Karpas-422 (cell line): ENCODE measurements at regions not wholly inside any gene's neighbourhood (a gene's known extent, or its start where the extent isn't known, plus 50 kb on each side); places are given as distances from the start of the nearest gene placed in this dataset.

Source experiments
- DNase-seq: peaks from one replicate; pipeline ENCODE4 v3.0.0-alpha.2; 2015
- H2AFZ ChIP-seq: fragments of 200-600 bp; sonication (generic); 2 replicates; pipeline ENCODE4 v1.6.1; 2014; ENCODE audit warnings: antibody characterized with exemption, low read length, mixed read lengths
- H3K27ac ChIP-seq: fragments of 200-600 bp; sonication (generic); 2 replicates; pipeline ENCODE4 v1.5.1; 2014; ENCODE audit warnings: mild to moderate bottlenecking, low read length, moderate library complexity
- H3K27me3 ChIP-seq: fragments of 200-600 bp; sonication (generic); 2 replicates; pipeline ENCODE4 v1.6.1; 2014; ENCODE audit warnings: low read length, mixed read lengths
- H3K36me3 ChIP-seq: fragments of 200-600 bp; sonication (generic); 2 replicates; pipeline ENCODE4 v1.6.1; 2014; ENCODE audit warnings: low read length, mixed read lengths; ENCODE audit not compliant: insufficient read depth
- H3K4me1 ChIP-seq: fragments of 200-600 bp; sonication (generic); 2 replicates; pipeline ENCODE4 v1.6.1; 2014; ENCODE audit warnings: mild to moderate bottlenecking, low read length, mixed read lengths
- H3K4me2 ChIP-seq: fragments of 200-600 bp; sonication (generic); 2 replicates; pipeline ENCODE4 v1.6.1; 2014; ENCODE audit warnings: low read length, low read depth, mild to moderate bottlenecking; ENCODE audit not compliant: poor library complexity, severe bottlenecking
- H3K4me3 ChIP-seq: fragments of 200-600 bp; sonication (generic); 2 replicates; pipeline ENCODE4 v1.5.1; 2014; ENCODE audit warnings: mild to moderate bottlenecking, antibody characterized with exemption, low read length, mixed read lengths
- H3K79me2 ChIP-seq: fragments of 200-600 bp; sonication (generic); 2 replicates; pipeline ENCODE4 v1.6.1; 2014; ENCODE audit warnings: mild to moderate bottlenecking, low read length, mixed read lengths
- H3K9ac ChIP-seq: fragments of 200-600 bp; sonication (generic); 2 replicates; pipeline ENCODE4 v1.6.0; 2014; ENCODE audit warnings: low read length
- H3K9me2 ChIP-seq: fragments of 200-600 bp; sonication (generic), shearing (Covaris generic); replicated peaks from 2 replicates; pipeline ENCODE4 v1.6.0; 2014; ENCODE audit warnings: mild to moderate bottlenecking, low read length, moderate library complexity; ENCODE audit not compliant: insufficient read depth
- H3K9me3 ChIP-seq: fragments of 300-700, 200-600 bp; sonication (generic); 2 replicates; pipeline ENCODE4 v1.6.1; 2014; ENCODE audit warnings: low read length, mixed read lengths
- H4K20me1 ChIP-seq: fragments of 200-600 bp; sonication (generic); 2 replicates; pipeline ENCODE4 v1.6.1; 2014; ENCODE audit warnings: mild to moderate bottlenecking, antibody characterized with exemption, low read length, low read depth; ENCODE audit not compliant: insufficient read depth

DNA sequence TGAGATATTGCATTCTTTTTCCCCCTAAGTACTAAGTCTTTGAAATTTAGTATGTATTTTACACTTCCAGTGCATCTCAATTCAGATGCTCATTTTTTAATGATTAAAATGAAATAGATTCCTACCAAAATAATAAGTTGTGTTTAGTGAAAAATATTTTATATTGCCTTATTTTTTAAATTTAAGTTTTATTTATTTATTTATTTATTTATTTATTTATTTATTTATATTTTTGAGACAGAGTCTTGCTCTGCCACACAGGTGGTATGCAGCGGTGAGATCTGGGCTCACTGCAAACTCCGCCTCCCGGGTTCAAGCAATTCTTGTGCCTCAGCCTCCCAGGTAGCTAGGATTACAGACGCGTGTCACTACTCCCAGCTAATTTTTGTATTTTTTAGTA is 95.5 kb downstream of the RPS24 start:
- H3K27me3 ChIP-seq = no peaks in the 10 kb centered on the region; the same call in 1 of the 2 replicates
- H3K9me2 ChIP-seq = no peaks in the 10 kb centered on the region; the same call in 1 of the 2 replicates
- H3K79me2 ChIP-seq = no peaks in the 10 kb centered on the region
- no peak overlapping the region for H2AFZ ChIP-seq
- H3K27ac ChIP-seq = no peak overlapping the region
- H3K9me3 ChIP-seq = no peaks in the 10 kb centered on the region
- no peaks in the 10 kb centered on the region for H4K20me1 ChIP-seq
- no peaks in the 10 kb centered on the region for H3K36me3 ChIP-seq
- no peak overlapping the region for H3K9ac ChIP-seq
- H3K4me3 ChIP-seq = no peak overlapping the region
- H3K4me2 ChIP-seq = no peak overlapping the region
- H3K4me1 ChIP-seq = no peaks in the 10 kb centered on the region
- DNase-seq = no peak

DNA sequence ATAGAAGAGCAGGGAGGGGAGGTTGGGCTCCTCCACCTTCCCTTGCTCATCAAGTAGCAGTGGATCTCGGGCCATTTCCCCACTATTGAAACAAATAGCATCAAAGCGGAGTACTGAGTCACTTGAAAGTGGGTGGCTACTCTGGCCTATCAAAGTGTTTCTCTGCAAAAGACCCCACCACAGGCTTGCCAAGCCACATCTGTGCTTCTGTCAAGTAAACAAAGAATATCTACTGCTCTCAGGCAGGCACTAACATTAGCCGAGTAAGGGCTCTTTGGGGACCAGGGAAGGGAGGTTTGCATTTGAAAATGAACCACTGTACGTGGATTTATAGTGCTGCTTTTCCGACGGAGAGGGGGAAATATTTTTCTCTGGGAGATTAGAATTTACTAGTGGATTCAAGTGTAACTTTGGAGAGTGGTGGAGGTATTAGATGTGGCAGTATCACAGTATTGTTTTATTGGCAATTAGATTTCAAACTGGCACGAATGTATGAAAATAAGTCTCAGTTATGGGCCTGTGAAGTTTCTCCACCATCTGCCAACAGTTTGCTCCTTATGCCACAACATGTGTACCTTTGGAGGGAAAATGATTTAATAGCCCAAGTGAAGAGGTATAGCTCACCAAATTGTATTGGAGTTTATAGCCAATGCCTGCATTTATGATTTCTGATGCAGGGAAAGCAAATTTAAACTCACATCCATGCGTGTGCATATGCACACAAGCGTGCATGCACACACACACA is 97.5 kb downstream of the RPS24 start:
- DNase-seq = no peak
- Histone ChIP-seq H3K27ac (no peak overlapping the region), H3K36me3 (no peaks in the 10 kb centered on the region), H3K9me3 (no peaks in the 10 kb centered on the region), H3K79me2 (no peaks in the 10 kb centered on the region), H3K4me2 (no peak overlapping the region), H2AFZ (no peak overlapping the region), H3K4me3 (no peak overlapping the region), H3K4me1 (no peaks in the 10 kb centered on the region), H3K9ac (no peak overlapping the region), H4K20me1 (no peaks in the 10 kb centered on the region), H3K27me3 (no peaks in the 10 kb centered on the region), H3K9me2 (no peaks in the 10 kb centered on the region)

- Histone ChIP-seq H3K27ac (no peak overlapping the region), H3K4me2 (no peak overlapping the region), H3K27me3 (no peaks in the 10 kb centered on the region), H2AFZ (no peak overlapping the region), H3K9me2 (no peaks in the 10 kb centered on the region), H3K36me3 (no peaks in the 10 kb centered on the region), H3K9me3 (no peaks in the 10 kb centered on the region), H3K9ac (no peak overlapping the region), H4K20me1 (no peaks in the 10 kb centered on the region), H3K79me2 (no peaks in the 10 kb centered on the region), H3K4me3 (no peak overlapping the region), H3K4me1 (no peaks in the 10 kb centered on the region)
- no peak for DNase-seq
These were observed 101.2 kb downstream of the RPS24 start for GRCh38 chr10:78134773-78135306.

- DNase-seq = no peak
- no peak overlapping the region for H3K27ac ChIP-seq
- no peaks in the 10 kb centered on the region for H3K27me3 ChIP-seq
- H3K79me2 ChIP-seq = no peaks in the 10 kb centered on the region
- no peaks in the 10 kb centered on the region for H4K20me1 ChIP-seq
- H3K4me2 ChIP-seq = no peak overlapping the region
- no peaks in the 10 kb centered on the region for H3K4me1 ChIP-seq
- H3K9me3 ChIP-seq = no peaks in the 10 kb centered on the region
- H3K9me2 ChIP-seq = no peaks in the 10 kb centered on the region
- no peak overlapping the region for H3K4me3 ChIP-seq
- no peak overlapping the region for H2AFZ ChIP-seq
- H3K36me3 ChIP-seq = no peaks in the 10 kb centered on the region
- H3K9ac ChIP-seq = no peak overlapping the region
These were observed 103.5 kb downstream of the RPS24 start for GRCh38 chr10:78137147-78137546.

- no peak overlapping the region for H2AFZ ChIP-seq
- DNase-seq = no peak
- no peaks in the 10 kb centered on the region for H3K9me3 ChIP-seq
- H3K9me2 ChIP-seq = no peaks in the 10 kb centered on the region
- H3K4me3 ChIP-seq = no peak overlapping the region
- H3K9ac ChIP-seq = no peak overlapping the region
- no peaks in the 10 kb centered on the region for H4K20me1 ChIP-seq
- no peaks in the 10 kb centered on the region for H3K27me3 ChIP-seq
- no peaks in the 10 kb centered on the region for H3K4me1 ChIP-seq
- H3K79me2 ChIP-seq = no peaks in the 10 kb centered on the region
- no peaks in the 10 kb centered on the region for H3K36me3 ChIP-seq
- H3K4me2 ChIP-seq = no peak overlapping the region
- no peak overlapping the region for H3K27ac ChIP-seq
These were observed 105.7 kb downstream of the RPS24 start for GRCh38 chr10:78139341-78139740.

DNA sequence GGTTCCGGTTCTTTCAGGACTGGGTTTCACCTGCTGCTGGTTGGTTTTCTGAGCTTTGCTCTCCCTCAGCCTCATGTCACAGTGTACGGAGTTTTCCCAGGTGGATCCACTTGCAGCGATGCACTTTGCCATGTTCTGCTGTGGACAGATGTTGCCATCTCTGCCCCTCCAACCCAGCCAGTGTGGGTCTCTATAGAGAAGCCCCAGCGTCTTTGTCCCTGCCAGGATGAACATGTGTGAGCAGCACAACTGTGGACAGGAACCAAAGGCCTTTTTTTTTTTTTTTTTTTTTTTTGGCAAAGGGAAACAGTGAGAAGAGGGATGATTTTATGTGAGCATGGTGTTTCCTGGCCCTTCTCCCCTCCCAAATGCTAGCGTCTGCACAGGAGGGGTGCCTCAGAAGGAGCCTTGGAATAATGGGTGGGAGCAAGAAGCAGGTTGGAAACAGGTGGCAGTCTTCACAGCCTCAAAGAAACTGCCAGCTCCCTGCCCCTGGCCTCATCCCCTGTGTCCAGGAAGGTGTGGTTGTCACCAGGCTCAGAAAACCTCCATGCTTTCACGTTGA is 106.5 kb downstream of the RPS24 start:
- no peak for DNase-seq
- Histone ChIP-seq H3K9ac (no peak overlapping the region), H3K9me2 (no peaks in the 10 kb centered on the region), H2AFZ (no peak overlapping the region), H3K9me3 (no peaks in the 10 kb centered on the region), H3K4me1 (no peaks in the 10 kb centered on the region), H3K79me2 (no peaks in the 10 kb centered on the region), H3K4me2 (no peak overlapping the region), H3K27ac (no peak overlapping the region), H3K4me3 (no peak overlapping the region), H4K20me1 (no peaks in the 10 kb centered on the region), H3K27me3 (no peaks in the 10 kb centered on the region), H3K36me3 (no peaks in the 10 kb centered on the region)

- no peaks in the 10 kb centered on the region for H4K20me1 ChIP-seq
- no peaks in the 10 kb centered on the region for H3K9me3 ChIP-seq
- no peak overlapping the region for H3K4me3 ChIP-seq
- H3K9ac ChIP-seq = no peak overlapping the region
- H2AFZ ChIP-seq = no peak overlapping the region
- no peaks in the 10 kb centered on the region for H3K79me2 ChIP-seq
- H3K9me2 ChIP-seq = no peaks in the 10 kb centered on the region
- no peak for DNase-seq
- no peaks in the 10 kb centered on the region for H3K4me1 ChIP-seq
- no peaks in the 10 kb centered on the region for H3K36me3 ChIP-seq
- H3K4me2 ChIP-seq = no peak overlapping the region
- H3K27me3 ChIP-seq = no peaks in the 10 kb centered on the region
- no peak overlapping the region for H3K27ac ChIP-seq
These were observed 109.9 kb downstream of the RPS24 start for GRCh38 chr10:78143576-78143975.

GRCh38 chr10:78146200-78146599 is 112.5 kb downstream of the RPS24 start:
- no peak overlapping the region for H3K9ac ChIP-seq
- H2AFZ ChIP-seq = no peak overlapping the region
- no peaks in the 10 kb centered on the region for H3K79me2 ChIP-seq
- H3K9me3 ChIP-seq = no peaks in the 10 kb centered on the region
- H4K20me1 ChIP-seq = no peaks in the 10 kb centered on the region
- H3K27me3 ChIP-seq = no peaks in the 10 kb centered on the region
- H3K9me2 ChIP-seq = no peaks in the 10 kb centered on the region
- H3K4me3 ChIP-seq = no peak overlapping the region
- no peak overlapping the region for H3K4me2 ChIP-seq
- H3K4me1 ChIP-seq = no peaks in the 10 kb centered on the region
- no peaks in the 10 kb centered on the region for H3K36me3 ChIP-seq
- no peak overlapping the region for H3K27ac ChIP-seq
- no peak for DNase-seq
